ENCODE measurements at regions not wholly inside any gene's neighbourhood (a gene's known extent, or its start where the extent isn't known, plus 50 kb on each side); places are given as distances from the start of the nearest gene placed in this dataset.

- no peak for DNase-seq (ENCODE audit: insufficient read length, low spot score)
- no peak for FAIRE-seq
- TF ChIP-seq CTCF (IDR thresholded peaks at IDR 0.05; ENCODE audit: insufficient read depth, missing control alignments): no peak
Observed at GRCh38 chr9:119559986-119560385, 190.8 kb upstream of the BRINP1 start.

GRCh38 chr9:119559056-119559455 is 189.8 kb upstream of the BRINP1 start:
- FAIRE-seq (no peak), DNase-seq (ENCODE audit: insufficient read length, low spot score) (no peak)
- TF ChIP-seq CTCF (IDR thresholded peaks at IDR 0.05; ENCODE audit: insufficient read depth, missing control alignments): no peak

- DNase-seq (ENCODE audit: insufficient read length, low spot score) (peak; percentile 33), FAIRE-seq (no peak)
- peak; percentile 90 for TF ChIP-seq CTCF (IDR thresholded peaks at IDR 0.05; ENCODE audit: insufficient read depth, missing control alignments)
Observed at GRCh38 chr9:119556129-119556875, 187.1 kb upstream of the BRINP1 start.

GRCh38 chr9:119544492-119544891 is 175.3 kb upstream of the BRINP1 start:
- TF ChIP-seq CTCF (IDR thresholded peaks at IDR 0.05; ENCODE audit: insufficient read depth, missing control alignments): no peak
- FAIRE-seq (no peak), DNase-seq (ENCODE audit: insufficient read length, low spot score) (no peak)

- FAIRE-seq: no peak
- DNase-seq (ENCODE audit: insufficient read length, low spot score): no peak
- TF ChIP-seq CTCF (IDR thresholded peaks at IDR 0.05; ENCODE audit: insufficient read depth, missing control alignments): no peak
Observed at GRCh38 chr9:119537138-119537537, 167.9 kb upstream of the BRINP1 start.

- no peak for TF ChIP-seq CTCF (IDR thresholded peaks at IDR 0.05; ENCODE audit: insufficient read depth, missing control alignments)
- FAIRE-seq (no peak), DNase-seq (ENCODE audit: insufficient read length, low spot score) (no peak)
Observed at GRCh38 chr9:119533504-119533903, 164.3 kb upstream of the BRINP1 start.

- TF ChIP-seq CTCF (IDR thresholded peaks at IDR 0.05; ENCODE audit: insufficient read depth, missing control alignments): no peak
- DNase-seq (ENCODE audit: insufficient read length, low spot score) (no peak), FAIRE-seq (no peak)
Observed at GRCh38 chr9:119526698-119527097, 157.5 kb upstream of the BRINP1 start.

Measured in D721Med (cell line).